H1 (cell line): ENCODE measurements at regions not wholly inside any gene's neighbourhood (a gene's known extent, or its start where the extent isn't known, plus 50 kb on each side); places are given as distances from the start of the nearest gene placed in this dataset.

ENCODE experiments used
- ASH2L ChIP-seq: fragments of 200-600, 300-600 bp; sonication (generic); IDR thresholded peaks from one replicate; pipeline ENCODE4 v1.7.1; 2017; ENCODE audit warnings: low read length
- HDAC2 ChIP-seq, 2 experiments: fragments of 300-600 bp in 1 of 2; sonication (generic) in 1 of 2; IDR thresholded peaks; 2 replicates each; pipeline ENCODE4 v1.6.1; 2011 to 2012; ENCODE audit warnings: low read depth in 2 of 2, low read length in 2 of 2, mild to moderate bottlenecking in 2 of 2, moderate library complexity in 2 of 2, borderline replicate concordance in 1 of 2, inconsistent platforms in 1 of 2
- JUND ChIP-seq: IDR thresholded peaks from 2 replicates; pipeline ENCODE4 v1.6.1; 2011; ENCODE audit warnings: mild to moderate bottlenecking, improper control_type of control experiment, low read length
- KDM4A ChIP-seq: IDR thresholded peaks from one replicate; pipeline ENCODE4 v1.7.1; 2012; ENCODE audit warnings: low read depth, mild to moderate bottlenecking, moderate library complexity, low read length, inconsistent platforms; ENCODE audit not compliant: severe bottlenecking
- NRF1 ChIP-seq: IDR thresholded peaks from 2 replicates; pipeline ENCODE4 v1.6.1; 2011; ENCODE audit warnings: mild to moderate bottlenecking, low read depth, low read length, improper control_type of control experiment
- POU5F1 ChIP-seq: IDR thresholded peaks from 2 replicates; pipeline ENCODE4 v1.6.1; 2011; ENCODE audit warnings: low read depth, mild to moderate bottlenecking, low read length, moderate library complexity
- TCF12 ChIP-seq: IDR thresholded peaks from 2 replicates; pipeline ENCODE4 v1.6.1; 2011; ENCODE audit warnings: low read depth, mild to moderate bottlenecking, low read length
- TF ChIP-seq, protein P1 (sequence below): fragments of 300-600 bp; sonication (generic); IDR thresholded peaks from 2 replicates; pipeline ENCODE4 v1.7.1; 2012; ENCODE audit warnings: low read length, moderate library complexity, mild to moderate bottlenecking, inconsistent platforms; ENCODE audit not compliant: insufficient replicate concordance
- TF ChIP-seq, protein P2 (sequence below): IDR thresholded peaks from 2 replicates; pipeline ENCODE4 v1.6.1; 2012; ENCODE audit warnings: inconsistent platforms
- TF ChIP-seq, protein P3 (sequence below): IDR thresholded peaks from 2 replicates; pipeline ENCODE4 v1.6.1; 2012; ENCODE audit warnings: inconsistent platforms

DNA sequence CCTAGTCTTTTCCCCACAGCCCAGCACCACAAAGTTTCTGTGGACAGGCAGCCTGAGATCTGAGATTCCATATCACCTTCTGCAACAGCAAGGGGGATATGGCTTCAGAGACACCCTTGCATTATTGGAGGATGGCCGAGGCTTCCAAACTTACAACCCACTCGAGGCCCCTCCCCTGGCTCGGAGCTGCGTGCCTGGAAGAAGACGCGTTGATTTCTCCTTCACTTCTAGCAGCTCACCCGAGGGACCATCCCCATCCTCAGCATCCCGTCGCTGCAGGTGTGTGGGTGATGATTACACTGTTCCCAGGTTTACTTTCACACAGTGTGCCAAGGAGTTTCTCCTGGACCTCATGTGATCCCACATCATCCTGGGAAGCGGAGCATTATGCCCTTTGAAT, 277.9 kb downstream of the MATN1 start (continued):
- TF ChIP-seq, protein P1, sequence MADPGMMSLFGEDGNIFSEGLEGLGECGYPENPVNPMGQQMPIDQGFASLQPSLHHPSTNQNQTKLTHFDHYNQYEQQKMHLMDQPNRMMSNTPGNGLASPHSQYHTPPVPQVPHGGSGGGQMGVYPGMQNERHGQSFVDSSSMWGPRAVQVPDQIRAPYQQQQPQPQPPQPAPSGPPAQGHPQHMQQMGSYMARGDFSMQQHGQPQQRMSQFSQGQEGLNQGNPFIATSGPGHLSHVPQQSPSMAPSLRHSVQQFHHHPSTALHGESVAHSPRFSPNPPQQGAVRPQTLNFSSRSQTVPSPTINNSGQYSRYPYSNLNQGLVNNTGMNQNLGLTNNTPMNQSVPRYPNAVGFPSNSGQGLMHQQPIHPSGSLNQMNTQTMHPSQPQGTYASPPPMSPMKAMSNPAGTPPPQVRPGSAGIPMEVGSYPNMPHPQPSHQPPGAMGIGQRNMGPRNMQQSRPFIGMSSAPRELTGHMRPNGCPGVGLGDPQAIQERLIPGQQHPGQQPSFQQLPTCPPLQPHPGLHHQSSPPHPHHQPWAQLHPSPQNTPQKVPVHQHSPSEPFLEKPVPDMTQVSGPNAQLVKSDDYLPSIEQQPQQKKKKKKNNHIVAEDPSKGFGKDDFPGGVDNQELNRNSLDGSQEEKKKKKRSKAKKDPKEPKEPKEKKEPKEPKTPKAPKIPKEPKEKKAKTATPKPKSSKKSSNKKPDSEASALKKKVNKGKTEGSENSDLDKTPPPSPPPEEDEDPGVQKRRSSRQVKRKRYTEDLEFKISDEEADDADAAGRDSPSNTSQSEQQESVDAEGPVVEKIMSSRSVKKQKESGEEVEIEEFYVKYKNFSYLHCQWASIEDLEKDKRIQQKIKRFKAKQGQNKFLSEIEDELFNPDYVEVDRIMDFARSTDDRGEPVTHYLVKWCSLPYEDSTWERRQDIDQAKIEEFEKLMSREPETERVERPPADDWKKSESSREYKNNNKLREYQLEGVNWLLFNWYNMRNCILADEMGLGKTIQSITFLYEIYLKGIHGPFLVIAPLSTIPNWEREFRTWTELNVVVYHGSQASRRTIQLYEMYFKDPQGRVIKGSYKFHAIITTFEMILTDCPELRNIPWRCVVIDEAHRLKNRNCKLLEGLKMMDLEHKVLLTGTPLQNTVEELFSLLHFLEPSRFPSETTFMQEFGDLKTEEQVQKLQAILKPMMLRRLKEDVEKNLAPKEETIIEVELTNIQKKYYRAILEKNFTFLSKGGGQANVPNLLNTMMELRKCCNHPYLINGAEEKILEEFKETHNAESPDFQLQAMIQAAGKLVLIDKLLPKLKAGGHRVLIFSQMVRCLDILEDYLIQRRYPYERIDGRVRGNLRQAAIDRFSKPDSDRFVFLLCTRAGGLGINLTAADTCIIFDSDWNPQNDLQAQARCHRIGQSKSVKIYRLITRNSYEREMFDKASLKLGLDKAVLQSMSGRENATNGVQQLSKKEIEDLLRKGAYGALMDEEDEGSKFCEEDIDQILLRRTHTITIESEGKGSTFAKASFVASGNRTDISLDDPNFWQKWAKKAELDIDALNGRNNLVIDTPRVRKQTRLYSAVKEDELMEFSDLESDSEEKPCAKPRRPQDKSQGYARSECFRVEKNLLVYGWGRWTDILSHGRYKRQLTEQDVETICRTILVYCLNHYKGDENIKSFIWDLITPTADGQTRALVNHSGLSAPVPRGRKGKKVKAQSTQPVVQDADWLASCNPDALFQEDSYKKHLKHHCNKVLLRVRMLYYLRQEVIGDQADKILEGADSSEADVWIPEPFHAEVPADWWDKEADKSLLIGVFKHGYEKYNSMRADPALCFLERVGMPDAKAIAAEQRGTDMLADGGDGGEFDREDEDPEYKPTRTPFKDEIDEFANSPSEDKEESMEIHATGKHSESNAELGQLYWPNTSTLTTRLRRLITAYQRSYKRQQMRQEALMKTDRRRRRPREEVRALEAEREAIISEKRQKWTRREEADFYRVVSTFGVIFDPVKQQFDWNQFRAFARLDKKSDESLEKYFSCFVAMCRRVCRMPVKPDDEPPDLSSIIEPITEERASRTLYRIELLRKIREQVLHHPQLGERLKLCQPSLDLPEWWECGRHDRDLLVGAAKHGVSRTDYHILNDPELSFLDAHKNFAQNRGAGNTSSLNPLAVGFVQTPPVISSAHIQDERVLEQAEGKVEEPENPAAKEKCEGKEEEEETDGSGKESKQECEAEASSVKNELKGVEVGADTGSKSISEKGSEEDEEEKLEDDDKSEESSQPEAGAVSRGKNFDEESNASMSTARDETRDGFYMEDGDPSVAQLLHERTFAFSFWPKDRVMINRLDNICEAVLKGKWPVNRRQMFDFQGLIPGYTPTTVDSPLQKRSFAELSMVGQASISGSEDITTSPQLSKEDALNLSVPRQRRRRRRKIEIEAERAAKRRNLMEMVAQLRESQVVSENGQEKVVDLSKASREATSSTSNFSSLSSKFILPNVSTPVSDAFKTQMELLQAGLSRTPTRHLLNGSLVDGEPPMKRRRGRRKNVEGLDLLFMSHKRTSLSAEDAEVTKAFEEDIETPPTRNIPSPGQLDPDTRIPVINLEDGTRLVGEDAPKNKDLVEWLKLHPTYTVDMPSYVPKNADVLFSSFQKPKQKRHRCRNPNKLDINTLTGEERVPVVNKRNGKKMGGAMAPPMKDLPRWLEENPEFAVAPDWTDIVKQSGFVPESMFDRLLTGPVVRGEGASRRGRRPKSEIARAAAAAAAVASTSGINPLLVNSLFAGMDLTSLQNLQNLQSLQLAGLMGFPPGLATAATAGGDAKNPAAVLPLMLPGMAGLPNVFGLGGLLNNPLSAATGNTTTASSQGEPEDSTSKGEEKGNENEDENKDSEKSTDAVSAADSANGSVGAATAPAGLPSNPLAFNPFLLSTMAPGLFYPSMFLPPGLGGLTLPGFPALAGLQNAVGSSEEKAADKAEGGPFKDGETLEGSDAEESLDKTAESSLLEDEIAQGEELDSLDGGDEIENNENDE, result no peak
- TF ChIP-seq TCF12 (no peak), POU5F1 (no peak), NRF1 (no peak), ASH2L (no peak), HDAC2 (IDR thresholded peaks at IDR 0.05; ENCODE audit: borderline replicate concordance in 1 of 2, low read depth in 2 of 2, low read length in 2 of 2) (no peak), JUND (no peak), KDM4A (no peak)
- TF ChIP-seq, protein P2, sequence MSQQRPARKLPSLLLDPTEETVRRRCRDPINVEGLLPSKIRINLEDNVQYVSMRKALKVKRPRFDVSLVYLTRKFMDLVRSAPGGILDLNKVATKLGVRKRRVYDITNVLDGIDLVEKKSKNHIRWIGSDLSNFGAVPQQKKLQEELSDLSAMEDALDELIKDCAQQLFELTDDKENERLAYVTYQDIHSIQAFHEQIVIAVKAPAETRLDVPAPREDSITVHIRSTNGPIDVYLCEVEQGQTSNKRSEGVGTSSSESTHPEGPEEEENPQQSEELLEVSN, result no peak
- TF ChIP-seq, protein P3, sequence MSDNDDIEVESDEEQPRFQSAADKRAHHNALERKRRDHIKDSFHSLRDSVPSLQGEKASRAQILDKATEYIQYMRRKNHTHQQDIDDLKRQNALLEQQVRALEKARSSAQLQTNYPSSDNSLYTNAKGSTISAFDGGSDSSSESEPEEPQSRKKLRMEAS, result no peak
